Testis (tissue), 2 donors: ENCODE measurements at regions not wholly inside any gene's neighbourhood (a gene's known extent, or its start where the extent isn't known, plus 50 kb on each side); places are given as distances from the start of the nearest gene placed in this dataset.

ENCODE experiments used
- CTCF ChIP-seq, 3 experiments: fragments of 450-650 bp in 2 of 3; fragments of 200-600 bp in 1 of 3; sonication (generic) in 1 of 3; IDR thresholded peaks; one replicate each; pipeline ENCODE4 v1.5.1; 2016 to 2019; ENCODE audit warnings: antibody characterized with exemption in 3 of 3, mild to moderate bottlenecking in 2 of 3, moderate library complexity in 1 of 3
- POLR2A ChIP-seq: fragments of 450-650 bp; IDR thresholded peaks from one replicate; pipeline ENCODE4 v1.6.1; 2017; ENCODE audit warnings: antibody characterized with exemption, mild to moderate bottlenecking, moderate library complexity

DNA sequence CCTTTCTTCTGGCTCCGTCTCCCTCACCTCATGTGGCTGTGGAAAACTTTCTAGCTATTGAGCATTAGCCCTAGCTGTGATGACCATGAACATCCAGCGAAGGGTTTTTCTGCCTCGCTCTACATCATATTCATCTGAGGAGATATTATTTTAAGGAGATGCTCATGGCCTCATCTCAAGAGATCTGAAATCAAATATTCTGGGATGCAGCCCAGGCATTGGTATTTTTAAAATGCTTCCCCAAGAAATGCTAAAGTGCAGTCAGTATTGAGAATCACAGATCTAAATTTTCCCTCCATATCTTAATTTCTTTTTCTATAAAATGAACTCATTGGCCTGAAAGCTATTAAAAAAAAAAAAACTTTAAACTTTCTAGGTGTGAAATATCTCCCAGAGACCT, 238.2 kb upstream of the CELF2 start:
- TF ChIP-seq POLR2A (no peak), CTCF (IDR thresholded peaks at IDR 0.05) (no peak)
